Stimulated activated naive CD8-positive, alpha-beta T cell treated with anti-CD3 and anti-CD28 coated beads, Interleukin-15, Interleukin-2, amounts not matched to agents 100 ng/mL and 50 ng/mL, for 24 hours (primary cell): ENCODE measurements at regions not wholly inside any gene's neighbourhood (a gene's known extent, or its start where the extent isn't known, plus 50 kb on each side); places are given as distances from the start of the nearest gene placed in this dataset.

ENCODE experiments used
- H3K27ac Mint-ChIP-seq: one replicate; pipeline ENCODE4 v1.8.0; 2021; ENCODE audit warnings: mild to moderate bottlenecking, mixed read lengths
- H3K27me3 Mint-ChIP-seq: one replicate; pipeline ENCODE4 v1.8.0; 2021; ENCODE audit warnings: mixed read lengths
- H3K36me3 Mint-ChIP-seq: one replicate; pipeline ENCODE4 v1.8.0; 2021; ENCODE audit warnings: low read depth, mixed read lengths
- H3K4me1 Mint-ChIP-seq: one replicate; pipeline ENCODE4 v1.8.0; 2021; ENCODE audit warnings: low read depth, mixed read lengths
- H3K4me3 Mint-ChIP-seq: one replicate; pipeline ENCODE4 v1.8.0; 2021; ENCODE audit warnings: mild to moderate bottlenecking, mixed read lengths
- H3K9me3 Mint-ChIP-seq: one replicate; pipeline ENCODE4 v1.8.0; 2021; ENCODE audit warnings: mixed read lengths

- H3K27me3 Mint-ChIP-seq = no peaks in the 10 kb centered on the region
- H3K27ac Mint-ChIP-seq = no peak overlapping the region
- no peaks in the 10 kb centered on the region for H3K36me3 Mint-ChIP-seq
- H3K4me3 Mint-ChIP-seq = no peak overlapping the region
- H3K9me3 Mint-ChIP-seq = peaks cover 16% of the 10 kb centered on the region
- no peaks in the 10 kb centered on the region for H3K4me1 Mint-ChIP-seq
These were observed 478.0 kb upstream of the ARRDC4 start for GRCh38 chr15:97482521-97482920.

DNA sequence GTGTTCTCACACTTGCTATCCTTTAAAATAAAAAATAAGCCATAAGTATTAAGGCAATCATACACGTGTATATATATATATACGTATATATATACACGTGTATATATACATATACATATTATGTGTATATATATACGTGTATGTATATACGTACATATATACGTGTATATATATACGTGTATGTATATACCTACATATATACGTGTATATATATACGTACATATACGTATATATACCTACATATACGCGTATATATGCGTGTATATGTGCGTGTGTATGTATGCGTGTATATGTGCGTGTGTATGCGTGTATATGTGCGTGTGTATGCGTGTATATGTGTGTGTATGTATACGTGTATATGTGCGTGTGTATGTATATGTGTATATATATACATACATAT lies 477.3 kb upstream of the ARRDC4 start:
- Mint-ChIP-seq H3K4me1 (no peaks in the 10 kb centered on the region), H3K9me3 (peaks cover 16% of the 10 kb centered on the region), H3K27me3 (no peaks in the 10 kb centered on the region), H3K4me3 (no peak overlapping the region), H3K27ac (no peak overlapping the region), H3K36me3 (no peaks in the 10 kb centered on the region)

GRCh38 chr15:97490429-97490828 lies 470.1 kb upstream of the ARRDC4 start:
- Mint-ChIP-seq H3K36me3 (no peaks in the 10 kb centered on the region), H3K4me3 (no peak overlapping the region), H3K4me1 (no peaks in the 10 kb centered on the region), H3K9me3 (peaks cover 7% of the 10 kb centered on the region), H3K27me3 (no peaks in the 10 kb centered on the region), H3K27ac (no peak overlapping the region)

DNA sequence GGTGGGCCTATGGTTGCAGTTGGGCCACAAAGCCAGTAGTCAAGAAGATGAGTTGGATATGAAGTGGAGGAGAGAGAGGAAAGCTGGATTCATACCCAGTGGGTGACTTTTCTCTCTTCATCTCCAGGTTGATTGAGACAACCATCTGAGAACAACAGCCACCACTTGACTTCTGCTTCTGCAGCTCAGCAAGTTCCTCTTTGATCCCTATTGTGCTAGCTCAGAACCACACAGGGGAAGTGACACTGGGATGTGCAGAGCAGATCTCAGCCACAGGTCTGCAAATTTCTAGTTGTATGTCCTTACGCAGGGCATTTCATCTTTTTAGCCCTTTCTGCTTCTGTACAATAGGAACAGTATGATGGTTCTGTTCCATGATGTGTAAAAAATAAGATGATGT lies 459.2 kb upstream of the ARRDC4 start:
- H3K27ac Mint-ChIP-seq = no peak overlapping the region
- H3K9me3 Mint-ChIP-seq = peaks cover 5% of the 10 kb centered on the region
- H3K36me3 Mint-ChIP-seq = no peaks in the 10 kb centered on the region
- no peak overlapping the region for H3K4me3 Mint-ChIP-seq
- H3K4me1 Mint-ChIP-seq = no peaks in the 10 kb centered on the region
- H3K27me3 Mint-ChIP-seq = peaks cover 3% of the 10 kb centered on the region

GRCh38 chr15:97502038-97502437 lies 458.5 kb upstream of the ARRDC4 start:
- Mint-ChIP-seq H3K9me3 (peaks cover 5% of the 10 kb centered on the region), H3K27ac (no peak overlapping the region), H3K4me3 (no peak overlapping the region), H3K4me1 (no peaks in the 10 kb centered on the region), H3K36me3 (no peaks in the 10 kb centered on the region), H3K27me3 (peaks cover 3% of the 10 kb centered on the region)

DNA sequence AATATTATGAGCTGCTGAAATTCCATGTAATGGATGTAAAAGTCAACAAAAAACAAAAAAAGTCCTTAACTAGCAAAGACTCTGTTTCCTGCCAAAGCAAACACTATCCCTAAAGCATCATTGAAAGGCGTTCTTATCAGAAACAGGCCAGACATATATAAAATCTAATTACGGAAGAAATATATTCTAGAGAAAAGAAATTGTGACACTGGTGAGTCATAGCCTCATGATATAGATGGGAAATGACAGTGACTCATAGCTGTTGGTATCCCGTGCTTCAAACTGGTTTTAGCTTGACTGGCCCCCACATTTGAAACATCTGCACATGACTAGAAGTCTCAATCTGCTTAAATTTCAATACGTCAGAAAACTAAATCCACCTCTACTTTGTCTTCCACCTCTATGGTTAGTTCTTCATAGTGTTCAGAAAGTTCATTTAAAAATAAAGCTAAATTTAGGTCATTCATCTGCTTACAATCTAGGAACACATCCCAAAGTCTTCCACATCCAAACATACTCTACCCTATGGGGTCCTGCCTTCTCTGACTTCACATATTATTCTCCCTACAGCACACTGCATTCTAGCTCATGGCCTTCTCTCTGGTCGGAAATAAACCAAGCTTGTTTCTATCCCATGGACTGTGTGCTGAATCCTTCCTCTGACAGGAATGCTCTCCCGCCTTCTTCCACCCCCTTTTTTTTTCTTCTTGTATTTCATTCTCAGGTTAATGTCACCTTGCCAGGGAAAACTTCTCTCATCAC lies 456.3 kb upstream of the ARRDC4 start:
- Mint-ChIP-seq H3K4me1 (no peaks in the 10 kb centered on the region), H3K27ac (no peak overlapping the region), H3K4me3 (no peak overlapping the region), H3K9me3 (peaks cover 5% of the 10 kb centered on the region), H3K36me3 (no peaks in the 10 kb centered on the region), H3K27me3 (peaks cover 3% of the 10 kb centered on the region)

GRCh38 chr15:97517737-97518136 lies 442.8 kb upstream of the ARRDC4 start:
- H3K4me3 Mint-ChIP-seq = no peak overlapping the region
- H3K4me1 Mint-ChIP-seq = no peaks in the 10 kb centered on the region
- H3K27me3 Mint-ChIP-seq = no peaks in the 10 kb centered on the region
- H3K36me3 Mint-ChIP-seq = no peaks in the 10 kb centered on the region
- H3K9me3 Mint-ChIP-seq = peaks cover 8% of the 10 kb centered on the region
- no peak overlapping the region for H3K27ac Mint-ChIP-seq

DNA sequence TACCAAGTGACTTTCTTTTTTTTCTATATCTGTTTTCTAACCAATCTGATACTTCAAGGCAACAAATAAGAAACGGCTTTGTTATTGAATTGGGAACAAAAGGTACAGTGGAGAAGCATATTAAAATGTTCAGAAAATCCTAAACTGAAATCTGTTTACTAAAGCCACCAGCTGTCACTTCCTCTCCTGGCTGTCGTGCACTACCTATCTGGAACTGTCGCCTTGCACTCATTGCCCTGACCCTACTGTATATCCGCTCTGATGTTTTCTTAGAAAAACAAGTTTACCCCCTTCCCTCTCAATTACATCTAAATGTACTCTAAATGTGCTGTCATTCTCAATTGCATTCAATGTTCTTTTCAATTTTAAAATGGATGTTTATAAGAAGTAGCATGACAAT lies 439.8 kb upstream of the ARRDC4 start:
- H3K27ac Mint-ChIP-seq = no peak overlapping the region
- H3K9me3 Mint-ChIP-seq = no peaks in the 10 kb centered on the region
- no peak overlapping the region for H3K4me3 Mint-ChIP-seq
- no peaks in the 10 kb centered on the region for H3K27me3 Mint-ChIP-seq
- H3K4me1 Mint-ChIP-seq = no peaks in the 10 kb centered on the region
- H3K36me3 Mint-ChIP-seq = no peaks in the 10 kb centered on the region

GRCh38 chr15:97521381-97522285 lies 438.9 kb upstream of the ARRDC4 start:
- Mint-ChIP-seq H3K27me3 (no peaks in the 10 kb centered on the region), H3K4me1 (no peaks in the 10 kb centered on the region), H3K27ac (no peak overlapping the region), H3K9me3 (no peaks in the 10 kb centered on the region), H3K36me3 (no peaks in the 10 kb centered on the region), H3K4me3 (no peak overlapping the region)

- Mint-ChIP-seq H3K36me3 (no peaks in the 10 kb centered on the region), H3K4me1 (no peaks in the 10 kb centered on the region), H3K9me3 (no peaks in the 10 kb centered on the region), H3K4me3 (no peak overlapping the region), H3K27ac (no peak overlapping the region), H3K27me3 (no peaks in the 10 kb centered on the region)
These were observed 438.2 kb upstream of the ARRDC4 start for GRCh38 chr15:97522347-97522746.

- Mint-ChIP-seq H3K27ac (no peak overlapping the region), H3K9me3 (peaks cover 3% of the 10 kb centered on the region), H3K4me1 (no peaks in the 10 kb centered on the region), H3K4me3 (no peak overlapping the region), H3K36me3 (no peaks in the 10 kb centered on the region), H3K27me3 (no peaks in the 10 kb centered on the region)
These were observed 434.7 kb upstream of the ARRDC4 start for GRCh38 chr15:97525809-97526208.

GRCh38 chr15:97528238-97528637 lies 432.3 kb upstream of the ARRDC4 start:
- Mint-ChIP-seq H3K27ac (no peak overlapping the region), H3K9me3 (peaks cover 12% of the 10 kb centered on the region), H3K4me1 (no peaks in the 10 kb centered on the region), H3K27me3 (no peaks in the 10 kb centered on the region), H3K4me3 (no peak overlapping the region), H3K36me3 (no peaks in the 10 kb centered on the region)

- Mint-ChIP-seq H3K4me3 (no peak overlapping the region), H3K27ac (no peak overlapping the region), H3K4me1 (no peaks in the 10 kb centered on the region), H3K36me3 (no peaks in the 10 kb centered on the region), H3K9me3 (peaks cover 22% of the 10 kb centered on the region), H3K27me3 (no peaks in the 10 kb centered on the region)
These were observed 414.7 kb upstream of the ARRDC4 start for GRCh38 chr15:97545799-97546198.

- Mint-ChIP-seq H3K4me1 (no peaks in the 10 kb centered on the region), H3K27me3 (no peaks in the 10 kb centered on the region), H3K9me3 (peaks cover 26% of the 10 kb centered on the region), H3K4me3 (no peak overlapping the region), H3K36me3 (no peaks in the 10 kb centered on the region), H3K27ac (no peak overlapping the region)
These were observed 413.1 kb upstream of the ARRDC4 start for GRCh38 chr15:97547381-97547780.

DNA sequence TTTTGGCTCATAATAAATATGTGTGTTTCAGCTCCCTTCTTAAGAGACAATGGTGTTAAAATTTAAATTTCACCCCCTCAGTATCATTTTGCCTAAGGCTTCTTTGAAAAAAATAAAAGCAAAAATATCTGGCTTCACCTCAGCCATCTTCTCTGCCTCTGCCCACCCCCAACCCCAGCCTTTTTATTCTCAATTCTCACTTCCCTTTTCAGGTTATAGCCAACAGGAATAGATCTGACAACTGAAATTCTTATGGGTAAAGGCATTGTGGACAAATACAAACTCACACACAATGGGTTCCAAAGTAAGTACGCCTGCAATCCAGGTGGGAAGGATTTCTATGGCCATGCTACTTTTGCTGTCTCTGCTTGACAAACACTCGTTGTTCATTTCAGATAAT lies 399.0 kb upstream of the ARRDC4 start:
- Mint-ChIP-seq H3K4me1 (no peaks in the 10 kb centered on the region), H3K27me3 (no peaks in the 10 kb centered on the region), H3K27ac (no peak overlapping the region), H3K36me3 (no peaks in the 10 kb centered on the region), H3K4me3 (no peak overlapping the region), H3K9me3 (peaks cover 11% of the 10 kb centered on the region)
